BJ (cell line): ENCODE measurements at regions not wholly inside any gene's neighbourhood (a gene's known extent, or its start where the extent isn't known, plus 50 kb on each side); places are given as distances from the start of the nearest gene placed in this dataset.

ENCODE experiments used
- CTCF ChIA-PET: fragments of 350-600 bp; formaldehyde crosslinking; extraction: SDS; loops from one replicate; lab custom pipeline; 2021; ENCODE audit warnings: antibody characterized with exemption, inconsistent platforms; lab: Yijun Ruan, JAX
- POLR2A ChIA-PET: fragments of 300-600 bp; sonication (Branson Sonifier 250); formaldehyde crosslinking; extraction: SDS; loops from one replicate; lab custom pipeline; 2021; ENCODE audit warnings: antibody characterized with exemption; lab: Charles Lee
- DNase-seq: peaks from one replicate; pipeline ENCODE4 v3.0.0-alpha.2; 2011; ENCODE audit warnings: low read depth
- H3K27me3 ChIP-seq: 2 replicates; pipeline ENCODE4 v1.6.0; 2011; ENCODE audit warnings: low read length; ENCODE audit not compliant: control insufficient read depth, insufficient read depth
- H3K36me3 ChIP-seq: 2 replicates; pipeline ENCODE4 v1.5.1; 2011; ENCODE audit warnings: low read length; ENCODE audit not compliant: control insufficient read depth, insufficient read depth
- H3K4me3 ChIP-seq: 2 replicates; pipeline ENCODE4 v1.5.1; 2011; ENCODE audit warnings: low read depth, mild to moderate bottlenecking, control low read depth, low read length
- CTCF ChIP-seq: IDR thresholded peaks from 2 replicates; pipeline ENCODE4 v1.5.1; 2011; ENCODE audit warnings: low read depth, mild to moderate bottlenecking, control low read depth, inconsistent platforms, low read length, moderate library complexity; ENCODE audit not compliant: insufficient read depth

GRCh38 chr17:70310221-70310672 is 140.9 kb downstream of the KCNJ2 start:
- TF ChIP-seq CTCF, result no peak
- Histone ChIP-seq H3K27me3 (no peaks in the 10 kb centered on the region), H3K4me3 (no peak overlapping the region), H3K36me3 (no peaks in the 10 kb centered on the region)
- CTCF ChIA-PET, result no interaction called here
- POLR2A ChIA-PET, result no interaction called here
- DNase-seq, result no peak

GRCh38 chr17:70313086-70313852 is 143.9 kb downstream of the KCNJ2 start:
- ChIA-PET CTCF (no interaction called here), POLR2A (no interaction called here)
- Histone ChIP-seq H3K4me3 (no peak overlapping the region), H3K27me3 (no peaks in the 10 kb centered on the region), H3K36me3 (no peaks in the 10 kb centered on the region)
- no peak for DNase-seq
- no peak for TF ChIP-seq CTCF

GRCh38 chr17:70314096-70314495 is 144.8 kb downstream of the KCNJ2 start:
- DNase-seq, result no peak
- H3K27me3 ChIP-seq, result no peaks in the 10 kb centered on the region
- ChIA-PET POLR2A (no interaction called here), CTCF (no interaction called here)
- H3K4me3 ChIP-seq, result no peak overlapping the region
- no peak for TF ChIP-seq CTCF
- H3K36me3 ChIP-seq, result no peaks in the 10 kb centered on the region

- POLR2A ChIA-PET, result no interaction called here
- CTCF ChIA-PET, result no interaction called here
- Histone ChIP-seq H3K27me3 (no peaks in the 10 kb centered on the region), H3K4me3 (no peak overlapping the region), H3K36me3 (no peaks in the 10 kb centered on the region)
- no peak for DNase-seq
- no peak for TF ChIP-seq CTCF
Measured at GRCh38 chr17:70314506-70314905, 145.2 kb downstream of the KCNJ2 start.

- ChIA-PET POLR2A (no interaction called here), CTCF (no interaction called here)
- H3K36me3 ChIP-seq, result no peaks in the 10 kb centered on the region
- no peak for TF ChIP-seq CTCF
- DNase-seq, result no peak
- no peak overlapping the region for H3K4me3 ChIP-seq
- no peaks in the 10 kb centered on the region for H3K27me3 ChIP-seq
Measured at GRCh38 chr17:70317421-70317820, 148.1 kb downstream of the KCNJ2 start.
